NT2/D1 (cell line): ENCODE measurements at regions not wholly inside any gene's neighbourhood (a gene's known extent, or its start where the extent isn't known, plus 50 kb on each side); places are given as distances from the start of the nearest gene placed in this dataset.

ENCODE experiments used
- DNase-seq: peaks from one replicate; pipeline ENCODE4 v3.0.0-alpha.2; 2011; ENCODE audit warnings: low read depth, low spot score
- H3K27me3 ChIP-seq: 2 replicates; pipeline ENCODE4 v1.6.0; 2011; ENCODE audit warnings: mild to moderate bottlenecking; ENCODE audit not compliant: insufficient read length, insufficient read depth
- H3K36me3 ChIP-seq: 2 replicates; pipeline ENCODE4 v1.6.1; 2011; ENCODE audit warnings: mild to moderate bottlenecking, low read length, mixed read lengths; ENCODE audit not compliant: insufficient read depth, insufficient read length
- H3K4me1 ChIP-seq: 2 replicates; pipeline ENCODE4 v1.5.1; 2011; ENCODE audit not compliant: insufficient read depth, insufficient read length
- H3K4me3 ChIP-seq: 2 replicates; pipeline ENCODE4 v1.5.1; 2011; ENCODE audit warnings: low read depth; ENCODE audit not compliant: insufficient read length
- H3K9ac ChIP-seq: 2 replicates; pipeline ENCODE4 v1.6.0; 2011; ENCODE audit warnings: low read depth; ENCODE audit not compliant: insufficient read length
- H3K9me3 ChIP-seq: 2 replicates; pipeline ENCODE4 v1.5.1; 2011; ENCODE audit warnings: mild to moderate bottlenecking, low read length; ENCODE audit not compliant: insufficient read depth
- SUZ12 ChIP-seq: IDR thresholded peaks from 2 replicates; pipeline ENCODE4 v1.6.1; 2011; ENCODE audit not compliant: insufficient read length, insufficient read depth; ENCODE audit errors: extremely low read depth
- YY1 ChIP-seq: IDR thresholded peaks from 2 replicates; pipeline ENCODE4 v1.6.1; 2011; ENCODE audit not compliant: insufficient read length, insufficient read depth
- ZNF274 ChIP-seq: IDR thresholded peaks from 2 replicates; pipeline ENCODE4 v1.6.1; 2011; ENCODE audit warnings: mild to moderate bottlenecking, low read depth, low read length

DNA sequence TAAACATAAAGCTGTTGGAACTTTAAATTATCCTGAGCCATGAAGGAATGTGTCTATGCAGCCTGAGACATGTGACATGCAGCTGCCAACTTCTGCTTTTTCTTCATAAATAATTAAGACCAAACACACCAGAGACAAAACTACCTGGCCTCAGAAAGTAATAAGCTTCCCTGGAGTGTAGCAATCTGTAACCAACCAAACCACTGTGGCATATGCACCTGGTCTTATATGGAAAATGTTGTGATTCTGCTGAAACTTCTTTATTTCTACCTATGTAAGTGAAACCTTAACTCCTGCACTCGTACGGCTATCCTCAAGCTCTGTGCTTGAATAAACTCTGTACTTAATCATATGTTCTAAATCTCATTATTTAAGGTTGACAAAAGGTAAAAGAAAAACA lies 515.0 kb downstream of the TMEM182 start:
- H3K4me3 ChIP-seq, result no peak overlapping the region
- no peak overlapping the region for H3K9ac ChIP-seq
- H3K27me3 ChIP-seq, result no peaks in the 10 kb centered on the region
- no peak for DNase-seq
- H3K9me3 ChIP-seq, result peaks cover 25% of the 10 kb centered on the region
- no peaks in the 10 kb centered on the region for H3K36me3 ChIP-seq
- TF ChIP-seq YY1 (no peak), ZNF274 (no peak), SUZ12 (no peak)
- no peaks in the 10 kb centered on the region for H3K4me1 ChIP-seq

DNA sequence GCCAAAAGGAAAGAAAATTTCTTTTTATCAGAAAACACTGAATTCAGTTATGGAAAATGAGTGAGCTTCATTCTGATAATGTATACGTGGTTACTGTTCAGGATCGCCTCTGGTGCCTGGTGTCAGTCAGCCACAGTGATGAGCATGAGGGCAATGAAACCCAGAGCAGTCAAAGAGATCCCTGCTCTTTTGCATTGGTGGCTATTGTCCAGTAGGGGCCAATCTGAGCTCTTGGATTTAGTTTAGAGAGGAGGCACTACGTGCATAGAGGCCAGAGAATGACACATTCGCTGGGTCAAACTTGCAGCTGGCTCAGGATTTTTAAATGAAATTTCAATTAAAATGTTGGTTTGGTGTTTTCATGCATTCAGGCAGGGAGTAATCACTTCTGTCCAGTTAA lies 522.9 kb downstream of the TMEM182 start:
- Histone ChIP-seq H3K9ac (no peak overlapping the region), H3K4me1 (no peaks in the 10 kb centered on the region), H3K4me3 (no peak overlapping the region), H3K9me3 (no peaks in the 10 kb centered on the region), H3K36me3 (no peaks in the 10 kb centered on the region), H3K27me3 (no peaks in the 10 kb centered on the region)
- DNase-seq, result no peak
- no peak for TF ChIP-seq YY1
- no peak for TF ChIP-seq SUZ12
- TF ChIP-seq ZNF274, result no peak

DNA sequence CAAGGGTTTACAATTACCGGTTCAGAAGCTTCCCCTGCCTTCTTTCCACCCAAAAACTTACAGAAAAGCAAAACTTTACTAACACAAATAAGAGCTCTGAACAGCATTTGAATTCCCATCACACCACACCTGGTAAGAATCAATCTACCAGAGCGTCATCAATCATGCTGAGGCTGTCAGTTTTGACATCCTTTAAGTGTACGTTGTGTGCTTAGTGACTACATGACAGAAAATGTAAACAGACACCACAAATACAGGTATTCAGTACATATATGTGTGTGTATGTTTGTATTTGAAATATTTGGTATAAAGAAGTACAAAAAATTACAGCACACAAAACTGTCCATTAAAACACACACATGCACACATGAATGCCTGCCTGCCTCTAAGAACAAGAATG lies 523.5 kb downstream of the TMEM182 start:
- DNase-seq, result no peak
- Histone ChIP-seq H3K4me3 (no peak overlapping the region), H3K36me3 (no peaks in the 10 kb centered on the region), H3K9ac (no peak overlapping the region), H3K4me1 (no peaks in the 10 kb centered on the region), H3K9me3 (no peaks in the 10 kb centered on the region), H3K27me3 (no peaks in the 10 kb centered on the region)
- no peak for TF ChIP-seq SUZ12
- TF ChIP-seq ZNF274, result no peak
- TF ChIP-seq YY1, result no peak

DNA sequence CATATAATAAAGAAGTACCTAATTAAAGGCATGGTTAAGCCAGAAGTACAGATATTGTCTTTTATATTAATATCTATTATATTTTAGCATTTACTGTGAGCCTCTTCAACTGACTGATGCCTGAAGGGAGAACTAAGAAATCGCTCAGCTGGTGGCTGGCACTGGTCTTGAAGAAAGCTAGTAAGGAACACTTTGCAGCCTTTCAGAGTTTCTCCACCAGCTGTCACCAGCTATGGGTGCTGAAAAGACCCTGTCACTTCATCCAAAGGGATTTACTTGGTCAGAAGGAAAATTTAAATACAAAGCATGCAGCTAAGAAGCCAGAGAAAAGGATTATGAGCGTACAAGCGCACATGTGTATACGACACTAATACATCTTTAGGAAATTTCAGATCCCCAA lies 525.9 kb downstream of the TMEM182 start:
- Histone ChIP-seq H3K4me1 (no peaks in the 10 kb centered on the region), H3K4me3 (no peak overlapping the region), H3K9ac (no peak overlapping the region), H3K36me3 (no peaks in the 10 kb centered on the region), H3K27me3 (no peaks in the 10 kb centered on the region), H3K9me3 (no peaks in the 10 kb centered on the region)
- DNase-seq, result no peak
- TF ChIP-seq SUZ12, result no peak
- no peak for TF ChIP-seq YY1

DNA sequence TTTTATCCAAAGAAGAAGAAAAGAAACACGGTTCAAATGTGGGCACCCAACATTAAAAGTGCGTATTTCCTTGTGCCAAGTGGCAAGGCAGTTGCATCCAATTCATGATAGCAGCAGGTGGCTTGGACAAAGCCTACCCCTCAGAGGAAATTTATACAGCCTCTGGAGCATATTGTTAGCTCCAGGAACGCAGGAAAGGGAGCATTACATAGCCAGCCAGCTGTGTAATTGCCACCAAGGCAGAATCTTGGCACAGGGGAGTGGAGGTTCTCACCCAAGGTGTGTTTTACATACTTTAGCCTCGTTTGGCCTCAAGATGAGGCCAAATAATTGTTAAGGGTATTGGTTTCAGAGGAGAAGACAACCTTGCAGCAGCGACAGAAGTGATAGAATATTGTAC lies 526.9 kb downstream of the TMEM182 start:
- H3K9me3 ChIP-seq, result no peaks in the 10 kb centered on the region
- no peak overlapping the region for H3K4me3 ChIP-seq
- no peaks in the 10 kb centered on the region for H3K4me1 ChIP-seq
- DNase-seq, result no peak
- H3K36me3 ChIP-seq, result no peaks in the 10 kb centered on the region
- no peak for TF ChIP-seq YY1
- H3K27me3 ChIP-seq, result no peaks in the 10 kb centered on the region
- H3K9ac ChIP-seq, result no peak overlapping the region

DNA sequence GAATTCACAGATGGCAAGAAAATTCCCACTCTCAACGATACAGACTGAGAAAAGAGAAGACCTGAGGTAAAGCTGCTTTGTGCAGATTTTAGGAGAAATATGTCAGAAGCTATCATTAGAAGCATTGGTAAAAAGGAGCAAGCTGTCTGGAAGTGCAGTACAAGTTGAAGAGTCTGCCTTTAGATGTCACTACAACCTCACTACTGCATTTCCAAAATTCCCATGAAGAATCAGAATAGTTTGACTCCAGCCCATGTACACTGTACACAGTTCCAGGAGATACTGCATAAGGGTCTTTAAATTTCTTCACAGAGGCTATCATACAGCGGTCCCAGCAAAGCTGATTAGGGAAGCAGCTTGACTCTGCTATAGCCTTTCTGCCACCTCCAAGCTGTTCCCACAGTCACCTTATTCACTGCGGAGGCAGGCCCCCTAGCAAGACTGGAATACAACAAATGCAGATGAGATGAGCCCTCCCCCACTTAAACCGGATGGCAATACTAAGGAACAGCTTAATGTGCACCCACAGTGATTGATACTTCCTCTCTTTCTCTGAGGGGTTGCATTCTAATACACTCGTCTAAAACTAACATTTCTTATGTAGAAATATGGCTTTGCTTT lies 527.4 kb downstream of the TMEM182 start:
- Histone ChIP-seq H3K9ac (no peak overlapping the region), H3K4me1 (no peaks in the 10 kb centered on the region), H3K9me3 (no peaks in the 10 kb centered on the region), H3K27me3 (no peaks in the 10 kb centered on the region), H3K4me3 (no peak overlapping the region), H3K36me3 (no peaks in the 10 kb centered on the region)
- no peak for TF ChIP-seq YY1
- no peak for TF ChIP-seq ZNF274
- DNase-seq, result peak; percentile 20

DNA sequence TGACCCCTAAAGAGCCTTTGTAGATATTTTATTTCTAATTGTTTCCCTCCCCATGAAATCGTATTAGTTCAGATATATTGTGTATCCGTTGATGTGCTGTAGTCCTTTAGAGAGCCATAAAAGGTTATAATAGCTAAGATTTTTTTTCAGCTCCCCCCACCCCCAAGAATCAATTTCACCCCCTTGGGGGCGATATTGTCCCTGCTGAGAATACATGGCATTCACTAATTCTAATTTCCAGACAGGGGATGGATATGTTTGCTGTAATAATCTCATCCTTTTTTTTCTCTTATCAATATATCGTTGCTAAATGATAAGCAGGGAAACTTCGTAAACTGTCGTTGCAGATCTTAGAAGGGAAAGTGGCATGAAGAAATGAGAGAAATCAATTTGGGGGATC lies 530.7 kb downstream of the TMEM182 start:
- no peak overlapping the region for H3K4me3 ChIP-seq
- no peaks in the 10 kb centered on the region for H3K27me3 ChIP-seq

DNA sequence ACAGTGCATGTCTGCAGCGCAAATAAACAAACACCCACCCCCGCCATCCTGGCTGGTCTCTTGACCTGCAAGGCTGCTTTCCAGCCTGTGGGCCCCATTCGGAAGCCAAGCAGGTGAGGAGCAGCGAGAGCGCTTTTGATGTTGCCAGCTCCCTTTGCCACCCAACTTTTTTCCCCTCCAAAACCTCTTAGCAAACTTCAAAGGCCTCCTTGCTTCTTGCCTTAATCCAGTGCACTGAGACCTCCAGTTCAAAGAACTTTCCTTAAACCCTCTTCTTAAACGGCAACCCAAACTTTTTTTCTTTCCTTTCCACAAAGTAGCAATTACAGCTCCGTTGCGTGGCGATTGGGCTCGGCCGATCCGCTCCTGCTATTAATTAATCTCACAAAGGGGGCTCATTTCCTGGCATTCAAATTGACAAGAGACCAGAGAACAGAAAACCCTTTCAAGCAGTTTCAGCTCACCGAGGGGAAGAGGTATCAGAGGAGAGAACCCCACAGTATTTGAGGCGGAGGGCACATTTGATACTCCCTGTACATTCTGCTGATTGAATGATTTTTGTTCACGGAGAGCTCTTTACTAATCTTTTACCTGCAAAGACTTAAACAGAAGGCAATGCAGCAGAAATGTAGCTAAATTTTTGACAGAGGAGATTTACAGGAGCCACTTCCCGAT lies 531.4 kb downstream of the TMEM182 start:
- no peak overlapping the region for H3K4me3 ChIP-seq
- TF ChIP-seq YY1 (no peak), ZNF274 (no peak), SUZ12 (no peak)
- no peak for DNase-seq
- H3K36me3 ChIP-seq, result no peaks in the 10 kb centered on the region
- H3K27me3 ChIP-seq, result no peaks in the 10 kb centered on the region
- H3K9me3 ChIP-seq, result no peaks in the 10 kb centered on the region
- no peak overlapping the region for H3K9ac ChIP-seq
- no peaks in the 10 kb centered on the region for H3K4me1 ChIP-seq

More for the DNA sequence above, 530.7 kb downstream of the TMEM182 start:
- Histone ChIP-seq H3K9me3 (no peaks in the 10 kb centered on the region), H3K36me3 (no peaks in the 10 kb centered on the region), H3K9ac (no peak overlapping the region), H3K4me1 (no peaks in the 10 kb centered on the region)
- no peak for TF ChIP-seq ZNF274
- TF ChIP-seq YY1, result no peak
- TF ChIP-seq SUZ12, result no peak
- DNase-seq, result no peak
